Heart left ventricle (tissue), 13 donors: ENCODE measurements at regions not wholly inside any gene's neighbourhood (a gene's known extent, or its start where the extent isn't known, plus 50 kb on each side); places are given as distances from the start of the nearest gene placed in this dataset.

Experiments used
- POLR2A ChIP-seq, 2 donors: fragments of 450-650 bp; IDR thresholded peaks; one replicate each; pipeline ENCODE4 v1.6.1; 2017; ENCODE audit warnings: antibody characterized with exemption in 2 of 2, mild to moderate bottlenecking in 2 of 2, moderate library complexity in 2 of 2
- TF ChIP-seq, protein P1 (sequence below), 12 donors: fragments of 200-600 bp; sonication (generic) in 4 of 12; IDR thresholded peaks; one replicate each; pipeline versions ENCODE4 v1.5.0 to v1.8.0; 2018 to 2022; ENCODE audit warnings: antibody characterized with exemption in 12 of 12, mild to moderate bottlenecking in 5 of 12
- donor health status: ischemic (EF 13 %, LVEDD 7.1; RV severe dilation, severe dysfunction).
- donor health status: DM: no; HTN: yes; CAD: no.
- donor health status: DM: no; HTN: no; CAD: no.
- donor health status: ischemic (EF 25% LVEDD 6.9; RV normal size, moderate dysfunction).
- donor health status: ischemic (EF 25% LVEDD 5.7; RV mildly dilated, moderate dysfunction).
- donor health status: ischemic (EF 35%, LVEDD 5.7; RV mildly dilated, moderate dysfunction).
- donor health status: nonischemic (EF 11% LVEDD 7.7; RV severe dilation, severe dysfunction).
- donor health status: DM: yes; HTN: yes; CAD: no.
- donor health status: PGD.
- donor health status: ischemic (EF 29% LVEDD 5.4; RV normal size, mild dysfunction).
- donor health status: nonischemic (EF 23%, LVEDD 6.1; RV moderate dilation, normal function).

DNA sequence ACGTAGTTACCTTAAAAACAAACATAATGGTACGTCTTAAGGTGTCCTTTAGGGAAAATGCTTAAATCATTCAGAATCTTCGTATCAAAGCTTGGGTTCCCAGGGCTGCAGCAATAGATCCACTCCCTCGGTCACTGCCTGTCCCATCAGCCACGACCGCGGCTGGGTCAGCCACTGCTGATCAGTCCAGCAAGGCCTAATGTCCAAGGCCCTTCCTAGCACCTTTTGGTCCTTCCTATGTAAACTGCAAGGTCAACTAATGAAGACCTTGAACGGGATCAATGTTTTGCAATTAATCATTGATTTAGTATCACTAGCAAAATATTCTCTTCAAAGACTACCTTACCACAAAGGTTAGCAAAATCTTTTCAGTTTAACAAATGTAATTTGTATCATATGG is 122.2 kb upstream of the IGF1R start:
- TF ChIP-seq POLR2A (IDR thresholded peaks at IDR 0.05) = no peak
- TF ChIP-seq, protein P1, sequence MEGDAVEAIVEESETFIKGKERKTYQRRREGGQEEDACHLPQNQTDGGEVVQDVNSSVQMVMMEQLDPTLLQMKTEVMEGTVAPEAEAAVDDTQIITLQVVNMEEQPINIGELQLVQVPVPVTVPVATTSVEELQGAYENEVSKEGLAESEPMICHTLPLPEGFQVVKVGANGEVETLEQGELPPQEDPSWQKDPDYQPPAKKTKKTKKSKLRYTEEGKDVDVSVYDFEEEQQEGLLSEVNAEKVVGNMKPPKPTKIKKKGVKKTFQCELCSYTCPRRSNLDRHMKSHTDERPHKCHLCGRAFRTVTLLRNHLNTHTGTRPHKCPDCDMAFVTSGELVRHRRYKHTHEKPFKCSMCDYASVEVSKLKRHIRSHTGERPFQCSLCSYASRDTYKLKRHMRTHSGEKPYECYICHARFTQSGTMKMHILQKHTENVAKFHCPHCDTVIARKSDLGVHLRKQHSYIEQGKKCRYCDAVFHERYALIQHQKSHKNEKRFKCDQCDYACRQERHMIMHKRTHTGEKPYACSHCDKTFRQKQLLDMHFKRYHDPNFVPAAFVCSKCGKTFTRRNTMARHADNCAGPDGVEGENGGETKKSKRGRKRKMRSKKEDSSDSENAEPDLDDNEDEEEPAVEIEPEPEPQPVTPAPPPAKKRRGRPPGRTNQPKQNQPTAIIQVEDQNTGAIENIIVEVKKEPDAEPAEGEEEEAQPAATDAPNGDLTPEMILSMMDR (IDR thresholded peaks at IDR 0.05) = no peak
